Lung (tissue), 11 donors: ENCODE measurements at regions not wholly inside any gene's neighbourhood (a gene's known extent, or its start where the extent isn't known, plus 50 kb on each side); places are given as distances from the start of the nearest gene placed in this dataset.
"Not testable (repeated sequence)": the region's sequence is repeated elsewhere in the genome, so short reads cannot be mapped to it uniquely, and the experiment has no call there.

ENCODE experiments used
- ATAC-seq: fragments of 200-7000 bp; cut with Tn5 transposase; one replicate; pipeline ENCODE4 v1.9.1; 2020; ENCODE audit warnings: moderate number of reproducible peaks; ENCODE audit not compliant: insufficient read depth, low FRiP score
- DNase-seq, 3 donors: peaks; one replicate each; pipeline ENCODE4 v3.0.0-alpha.2; 2013 to 2017
- H3K27ac ChIP-seq, 2 donors: one replicate each; pipeline ENCODE4 v1.5.1; 2013; ENCODE audit warnings: mild to moderate bottlenecking in 2 of 2, moderate library complexity in 2 of 2, control low read depth in 1 of 2, inconsistent platforms in 1 of 2, low read depth in 1 of 2, low read length in 1 of 2
- H3K27me3 ChIP-seq, 3 donors: one replicate each; pipeline ENCODE4 v1.5.1; 2013; ENCODE audit warnings: low read length in 2 of 3; ENCODE audit not compliant: control insufficient read depth in 3 of 3, insufficient read depth in 3 of 3
- H3K36me3 ChIP-seq, 4 donors: one replicate each; pipeline ENCODE4 v1.5.1; 2013; ENCODE audit warnings: low read length in 4 of 4, mild to moderate bottlenecking in 1 of 4, moderate library complexity in 1 of 4; ENCODE audit not compliant: control insufficient read depth in 4 of 4, insufficient read depth in 4 of 4
- H3K4me1 ChIP-seq, 5 donors: one replicate each; pipeline ENCODE4 v1.5.1; 2013; ENCODE audit warnings: low read length in 5 of 5, mild to moderate bottlenecking in 2 of 5, moderate library complexity in 1 of 5; ENCODE audit not compliant: control insufficient read depth in 5 of 5, insufficient read depth in 5 of 5
- H3K4me3 ChIP-seq: one replicate; pipeline ENCODE4 v1.5.1; 2013; ENCODE audit warnings: mild to moderate bottlenecking, control low read depth, moderate library complexity
- H3K9ac ChIP-seq, 2 donors: one replicate each; pipeline ENCODE4 v1.5.1; 2013; ENCODE audit warnings: low read length in 2 of 2, control low read depth in 1 of 2; ENCODE audit not compliant: insufficient read depth in 1 of 2
- H3K9me3 ChIP-seq, 4 donors: one replicate each; pipeline ENCODE4 v1.5.1; 2013; ENCODE audit warnings: low read length in 3 of 4, mild to moderate bottlenecking in 1 of 4, moderate library complexity in 1 of 4; ENCODE audit not compliant: control insufficient read depth in 4 of 4, insufficient read depth in 3 of 4
- WGBS, 2 donors: extraction: QIAGEN DNeasy Blood & Tissue Kit; methylation state at CpG; one replicate each; pipeline ENCODE4 v1.1.7; 2013; 5-methylcytosine and 5-hydroxymethylcytosine counted together
- TF ChIP-seq, protein P1 (sequence below): IDR thresholded peaks from 2 replicates; pipeline ENCODE4 v1.5.1; 2012; ENCODE audit warnings: mild to moderate bottlenecking; ENCODE audit errors: control extremely low read depth, extremely low read depth
- donor health status: control.
- donor health status: control.
- donor health status: Bipolar disorder and iron deficiency.
- donor health status: healthy.
- donor health status: DM: yes; HTN: yes; CAD: no.

DNA sequence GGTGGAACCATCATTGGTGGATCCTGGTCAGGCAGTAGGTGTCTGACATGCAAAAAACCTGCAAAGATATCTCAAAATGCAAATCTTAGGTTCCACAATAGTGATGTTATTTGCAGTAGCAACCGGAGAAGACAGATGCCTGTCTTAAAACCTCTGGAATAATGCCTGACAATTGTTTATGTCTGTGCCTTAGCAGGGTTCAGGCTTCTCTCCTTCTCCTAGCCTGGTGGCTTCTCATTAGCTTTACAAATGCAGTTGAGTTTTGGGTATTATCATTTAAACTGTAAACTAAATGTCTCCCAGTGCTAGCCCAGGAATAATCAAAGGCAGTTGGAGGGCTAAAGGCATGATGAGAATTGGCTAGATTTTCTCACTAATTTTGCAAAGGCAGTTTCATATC is 146.3 kb upstream of the NRG3 start:
- Histone ChIP-seq H3K27me3 (no peaks in the 10 kb centered on the region), H3K9me3 (peaks cover 0 to 2% (median 0%) of the 10 kb centered on the region in 4 donors), H3K27ac (no peak overlapping the region), H3K4me3 (no peak overlapping the region), H3K4me1 (peaks cover 0 to 6% (median 0%) of the 10 kb centered on the region in 5 donors), H3K9ac (no peak overlapping the region), H3K36me3 (no peaks in the 10 kb centered on the region)
- DNase-seq (no peak), ATAC-seq (no peak)
- TF ChIP-seq, protein P1, sequence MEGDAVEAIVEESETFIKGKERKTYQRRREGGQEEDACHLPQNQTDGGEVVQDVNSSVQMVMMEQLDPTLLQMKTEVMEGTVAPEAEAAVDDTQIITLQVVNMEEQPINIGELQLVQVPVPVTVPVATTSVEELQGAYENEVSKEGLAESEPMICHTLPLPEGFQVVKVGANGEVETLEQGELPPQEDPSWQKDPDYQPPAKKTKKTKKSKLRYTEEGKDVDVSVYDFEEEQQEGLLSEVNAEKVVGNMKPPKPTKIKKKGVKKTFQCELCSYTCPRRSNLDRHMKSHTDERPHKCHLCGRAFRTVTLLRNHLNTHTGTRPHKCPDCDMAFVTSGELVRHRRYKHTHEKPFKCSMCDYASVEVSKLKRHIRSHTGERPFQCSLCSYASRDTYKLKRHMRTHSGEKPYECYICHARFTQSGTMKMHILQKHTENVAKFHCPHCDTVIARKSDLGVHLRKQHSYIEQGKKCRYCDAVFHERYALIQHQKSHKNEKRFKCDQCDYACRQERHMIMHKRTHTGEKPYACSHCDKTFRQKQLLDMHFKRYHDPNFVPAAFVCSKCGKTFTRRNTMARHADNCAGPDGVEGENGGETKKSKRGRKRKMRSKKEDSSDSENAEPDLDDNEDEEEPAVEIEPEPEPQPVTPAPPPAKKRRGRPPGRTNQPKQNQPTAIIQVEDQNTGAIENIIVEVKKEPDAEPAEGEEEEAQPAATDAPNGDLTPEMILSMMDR, result no peak
- 50 to 63% methylated on average over 1 of the region's 1 CpG for WGBS, 2 donors

DNA sequence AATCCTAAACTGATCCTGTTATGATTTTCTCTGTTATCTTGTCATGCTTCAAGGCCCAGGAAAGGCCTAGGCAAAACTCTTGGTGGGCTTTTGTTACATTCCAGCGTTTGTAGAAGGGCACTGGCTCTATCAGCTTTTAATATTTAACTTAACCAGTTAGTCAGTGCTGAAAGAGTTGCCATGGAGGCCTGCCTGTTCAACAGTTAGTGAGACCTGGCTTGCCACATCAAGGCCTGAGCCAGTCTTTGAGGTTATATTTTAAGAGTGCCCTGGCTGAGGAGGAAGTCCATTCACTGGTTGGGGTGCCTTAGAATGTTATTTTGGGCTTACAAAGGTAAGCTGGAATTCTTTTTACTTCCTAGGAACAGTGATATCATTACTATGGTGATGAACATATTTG is 144.1 kb upstream of the NRG3 start:
- H3K4me3 ChIP-seq, result no peak overlapping the region
- H3K4me1 ChIP-seq, result peaks cover 0 to 6% (median 0%) of the 10 kb centered on the region in 5 donors
- 0% methylated on average over 1 of the region's 1 CpG for WGBS, 2 donors
- no peak overlapping the region for H3K9ac ChIP-seq
- H3K36me3 ChIP-seq, result no peaks in the 10 kb centered on the region
- no peak for ATAC-seq
- H3K9me3 ChIP-seq, result peaks cover 0 to 7% (median 3%) of the 10 kb centered on the region in 4 donors
- TF ChIP-seq, protein P1, result no peak
- H3K27ac ChIP-seq, result no peak overlapping the region
- DNase-seq, result peak; percentile 3 to 30 (median 12)
- no peaks in the 10 kb centered on the region for H3K27me3 ChIP-seq

DNA sequence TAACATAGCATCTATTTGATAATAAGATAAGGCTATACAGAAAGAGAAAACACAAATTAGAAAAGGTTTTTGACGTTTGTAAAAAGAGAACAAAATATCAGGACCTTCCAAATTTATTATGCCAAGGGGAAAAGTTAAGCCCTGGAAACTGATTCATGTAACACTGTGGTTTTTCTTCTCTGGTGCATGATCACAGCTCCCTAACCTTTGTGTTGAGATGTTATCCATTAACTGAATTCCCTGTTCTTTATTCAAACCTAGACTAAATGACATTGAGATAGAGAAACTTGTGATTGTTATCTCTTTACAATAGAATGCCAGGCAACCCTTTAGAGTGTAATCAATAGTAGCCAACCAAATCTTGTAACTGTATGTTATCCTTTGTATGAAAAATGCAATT is 141.5 kb upstream of the NRG3 start:
- Histone ChIP-seq H3K27me3 (no peaks in the 10 kb centered on the region), H3K9me3 (peaks cover 0 to 7% (median 3%) of the 10 kb centered on the region in 4 donors), H3K36me3 (no peaks in the 10 kb centered on the region), H3K4me3 (no peak overlapping the region), H3K9ac (no peak overlapping the region), H3K27ac (no peak overlapping the region), H3K4me1 (peaks cover 0 to 6% (median 0%) of the 10 kb centered on the region in 5 donors)
- ATAC-seq, result no peak
- DNase-seq, result no peak
- TF ChIP-seq, protein P1, result no peak
- WGBS, 2 donors, result 60 to 74% methylated on average over 1 of the region's 1 CpG

DNA sequence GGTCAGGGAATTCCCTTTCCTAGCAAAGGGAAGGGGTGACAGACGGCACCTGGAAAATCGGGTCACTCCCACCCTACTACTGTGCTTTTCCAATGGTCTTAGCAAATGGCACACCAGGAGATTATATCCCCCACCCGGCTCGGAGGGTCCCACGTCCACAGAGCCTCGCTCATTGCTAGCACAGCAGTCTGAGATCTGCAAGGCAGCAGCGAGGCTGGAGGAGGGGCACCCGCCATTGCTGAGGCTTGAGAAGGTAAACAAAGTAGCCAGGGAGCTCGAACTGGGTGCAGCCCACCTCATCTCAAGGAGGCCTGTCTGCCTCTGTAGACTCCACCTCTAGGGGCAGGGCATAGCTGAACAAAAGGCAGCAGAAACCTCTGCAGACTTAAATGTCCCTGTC is 139.8 kb upstream of the NRG3 start:
- not testable (repeated sequence) for H3K36me3 ChIP-seq, ATAC-seq, H3K9ac ChIP-seq, H3K27ac ChIP-seq, DNase-seq, H3K4me1 ChIP-seq, H3K4me3 ChIP-seq, H3K27me3 ChIP-seq, H3K9me3 ChIP-seq
- 81 to 85% methylated on average over 9 of the region's 9 CpGs for WGBS, 2 donors
